ENCODE measurements at regions not wholly inside any gene's neighbourhood (a gene's known extent, or its start where the extent isn't known, plus 50 kb on each side); places are given as distances from the start of the nearest gene placed in this dataset.

DNA sequence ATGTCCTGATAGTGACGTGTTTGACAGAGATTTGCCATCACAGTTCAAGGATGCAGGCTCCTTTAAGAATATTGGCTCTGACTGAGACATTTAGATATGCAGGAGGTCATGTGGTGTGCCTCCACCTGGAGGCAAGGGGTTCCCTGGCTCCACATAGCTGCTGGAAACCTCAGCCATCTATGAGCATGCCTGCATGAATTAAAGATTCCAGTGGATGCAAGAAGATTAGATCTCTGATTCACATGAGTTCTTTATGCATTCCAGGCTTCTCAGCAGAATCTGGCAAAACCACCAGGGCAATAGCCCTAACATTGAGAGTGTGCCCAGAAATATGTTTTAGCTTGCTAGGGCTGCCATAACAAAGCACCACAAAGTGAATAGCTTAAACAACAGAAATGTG lies 298.5 kb upstream of the AADAT start:
- TF ChIP-seq, protein P1, sequence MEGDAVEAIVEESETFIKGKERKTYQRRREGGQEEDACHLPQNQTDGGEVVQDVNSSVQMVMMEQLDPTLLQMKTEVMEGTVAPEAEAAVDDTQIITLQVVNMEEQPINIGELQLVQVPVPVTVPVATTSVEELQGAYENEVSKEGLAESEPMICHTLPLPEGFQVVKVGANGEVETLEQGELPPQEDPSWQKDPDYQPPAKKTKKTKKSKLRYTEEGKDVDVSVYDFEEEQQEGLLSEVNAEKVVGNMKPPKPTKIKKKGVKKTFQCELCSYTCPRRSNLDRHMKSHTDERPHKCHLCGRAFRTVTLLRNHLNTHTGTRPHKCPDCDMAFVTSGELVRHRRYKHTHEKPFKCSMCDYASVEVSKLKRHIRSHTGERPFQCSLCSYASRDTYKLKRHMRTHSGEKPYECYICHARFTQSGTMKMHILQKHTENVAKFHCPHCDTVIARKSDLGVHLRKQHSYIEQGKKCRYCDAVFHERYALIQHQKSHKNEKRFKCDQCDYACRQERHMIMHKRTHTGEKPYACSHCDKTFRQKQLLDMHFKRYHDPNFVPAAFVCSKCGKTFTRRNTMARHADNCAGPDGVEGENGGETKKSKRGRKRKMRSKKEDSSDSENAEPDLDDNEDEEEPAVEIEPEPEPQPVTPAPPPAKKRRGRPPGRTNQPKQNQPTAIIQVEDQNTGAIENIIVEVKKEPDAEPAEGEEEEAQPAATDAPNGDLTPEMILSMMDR (IDR thresholded peaks at IDR 0.05; ENCODE audit: low read length), result no peak
- Histone ChIP-seq H3K9me3 (ENCODE audit: low read length) (no peaks in the 10 kb centered on the region), H4K20me1 (ENCODE audit: insufficient read depth, low read length) (no peaks in the 10 kb centered on the region), H3F3A (ENCODE audit: insufficient read depth, low read length) (no peaks in the 10 kb centered on the region), H3K79me2 (ENCODE audit: insufficient read depth, low read length) (no peaks in the 10 kb centered on the region), H3K4me3 (ENCODE audit: low read depth, low read length, poor library complexity, severe bottlenecking) (no peak overlapping the region), H3K36me3 (ENCODE audit: insufficient read depth, low read length) (no peaks in the 10 kb centered on the region), H3K9me2 (ENCODE audit: low read depth, low read length) (no peaks in the 10 kb centered on the region), H3K4me1 (ENCODE audit: insufficient read depth, low read length, severe bottlenecking) (no peaks in the 10 kb centered on the region), H3K27me3 (ENCODE audit: insufficient read depth, low read length) (no peaks in the 10 kb centered on the region), H3K4me2 (ENCODE audit: low read length) (no peak overlapping the region), H3K27ac (ENCODE audit: low read depth, low read length, poor library complexity, severe bottlenecking) (no peak overlapping the region), H3K9ac (ENCODE audit: low read length) (no peak overlapping the region), H2AFZ (ENCODE audit: low read length) (no peak overlapping the region)

- TF ChIP-seq, protein P1 (IDR thresholded peaks at IDR 0.05; ENCODE audit: low read length), result no peak
- no peak for TF ChIP-seq EZH2 (IDR thresholded peaks at IDR 0.05; ENCODE audit: borderline replicate concordance, low read length)
- no peaks in the 10 kb centered on the region for H3F3A ChIP-seq (ENCODE audit: insufficient read depth, low read length)
Measured at GRCh38 chr4:170386971-170387370, 297.2 kb upstream of the AADAT start.

DNA sequence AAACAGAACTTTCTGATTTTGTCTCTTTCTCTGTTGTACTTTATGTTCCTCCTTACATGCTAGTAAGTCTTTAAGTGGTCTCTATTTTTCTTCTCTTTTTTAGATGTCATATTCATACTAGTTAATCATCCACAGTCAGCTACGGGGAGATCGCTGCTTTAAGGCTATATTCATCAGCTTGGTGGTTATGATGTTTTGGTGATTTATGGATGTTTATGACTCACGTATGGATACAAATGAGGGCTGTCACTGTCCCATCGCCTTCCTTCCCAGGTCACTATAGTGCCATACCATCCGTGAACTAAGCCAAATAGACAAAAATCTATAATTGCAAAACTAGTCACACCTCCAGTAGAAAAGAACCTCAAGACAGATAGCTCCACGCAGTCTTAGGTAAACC lies 296.8 kb upstream of the AADAT start:
- Histone ChIP-seq H2AFZ (ENCODE audit: low read length) (no peak overlapping the region), H3K4me2 (ENCODE audit: low read length) (no peak overlapping the region), H3K9me3 (ENCODE audit: low read length) (no peaks in the 10 kb centered on the region)

More at GRCh38 chr4:170386971-170387370, 297.2 kb upstream of the AADAT start:
- no peaks in the 10 kb centered on the region for H3K9me3 ChIP-seq (ENCODE audit: low read length)
- H3K79me2 ChIP-seq (ENCODE audit: insufficient read depth, low read length), result no peaks in the 10 kb centered on the region
- H4K20me1 ChIP-seq (ENCODE audit: insufficient read depth, low read length), result no peaks in the 10 kb centered on the region
- H3K9me2 ChIP-seq (ENCODE audit: low read depth, low read length), result no peaks in the 10 kb centered on the region
- H3K9ac ChIP-seq (ENCODE audit: low read length), result no peak overlapping the region
- no peaks in the 10 kb centered on the region for H3K4me1 ChIP-seq (ENCODE audit: insufficient read depth, low read length, severe bottlenecking)
- no peaks in the 10 kb centered on the region for H3K27me3 ChIP-seq (ENCODE audit: insufficient read depth, low read length)
- no peak overlapping the region for H3K27ac ChIP-seq (ENCODE audit: low read depth, low read length, poor library complexity, severe bottlenecking)
- no peak overlapping the region for H2AFZ ChIP-seq (ENCODE audit: low read length)
- no peaks in the 10 kb centered on the region for H3K36me3 ChIP-seq (ENCODE audit: insufficient read depth, low read length)
- no peak overlapping the region for H3K4me2 ChIP-seq (ENCODE audit: low read length)
- H3K4me3 ChIP-seq (ENCODE audit: low read depth, low read length, poor library complexity, severe bottlenecking), result no peak overlapping the region

More for the DNA sequence above, 296.8 kb upstream of the AADAT start:
- Histone ChIP-seq H3K79me2 (ENCODE audit: insufficient read depth, low read length) (no peaks in the 10 kb centered on the region), H3K27ac (ENCODE audit: low read depth, low read length, poor library complexity, severe bottlenecking) (no peak overlapping the region), H3F3A (ENCODE audit: insufficient read depth, low read length) (no peaks in the 10 kb centered on the region), H3K9me2 (ENCODE audit: low read depth, low read length) (no peaks in the 10 kb centered on the region), H3K4me3 (ENCODE audit: low read depth, low read length, poor library complexity, severe bottlenecking) (no peak overlapping the region), H3K36me3 (ENCODE audit: insufficient read depth, low read length) (no peaks in the 10 kb centered on the region), H4K20me1 (ENCODE audit: insufficient read depth, low read length) (no peaks in the 10 kb centered on the region), H3K9ac (ENCODE audit: low read length) (no peak overlapping the region), H3K27me3 (ENCODE audit: insufficient read depth, low read length) (no peaks in the 10 kb centered on the region), H3K4me1 (ENCODE audit: insufficient read depth, low read length, severe bottlenecking) (no peaks in the 10 kb centered on the region)
- TF ChIP-seq, protein P1 (IDR thresholded peaks at IDR 0.05; ENCODE audit: low read length), result no peak
- TF ChIP-seq EZH2 (IDR thresholded peaks at IDR 0.05; ENCODE audit: borderline replicate concordance, low read length), result no peak

All from OCI-LY1 (cell line).